Colonic mucosa (tissue), 4 donors: ENCODE measurements at regions not wholly inside any gene's neighbourhood (a gene's known extent, or its start where the extent isn't known, plus 50 kb on each side); places are given as distances from the start of the nearest gene placed in this dataset.
"Not testable (repeated sequence)": the region's sequence is repeated elsewhere in the genome, so short reads cannot be mapped to it uniquely, and the experiment has no call there.

Source experiments
- DNase-seq: peaks from one replicate; pipeline ENCODE4 v3.0.0-alpha.2; 2020
- H3K27ac ChIP-seq: fragments of 200-600 bp; one replicate; pipeline ENCODE4 v1.8.0; 2021
- H3K27me3 ChIP-seq: fragments of 200-600 bp; one replicate; pipeline ENCODE4 v1.8.0; 2021
- H3K36me3 ChIP-seq: fragments of 200-600 bp; one replicate; pipeline ENCODE4 v1.8.0; 2021
- H3K4me1 ChIP-seq: fragments of 200-600 bp; one replicate; pipeline ENCODE4 v1.8.0; 2021; ENCODE audit warnings: mild to moderate bottlenecking
- H3K4me3 ChIP-seq: fragments of 200-600 bp; one replicate; pipeline ENCODE4 v1.8.0; 2021
- H3K9ac ChIP-seq, 2 donors: one replicate each; pipeline ENCODE4 v1.7.0; 2013; ENCODE audit warnings: control low read depth in 2 of 2, low read depth in 2 of 2, low read length in 2 of 2
- H3K9me3 ChIP-seq: fragments of 200-600 bp; one replicate; pipeline ENCODE4 v1.8.0; 2021
- CTCF ChIP-seq: fragments of 200-600 bp; IDR thresholded peaks from one replicate; pipeline ENCODE4 v1.8.0; 2022; ENCODE audit warnings: antibody characterized with exemption, mild to moderate bottlenecking
- intact Hi-C: fragments of 100-400 bp; cut with DNase I; formaldehyde crosslinking; loops from one replicate; pipeline ENCODE4 v1.14.1; 2022
- donor health status: healthy.
- donor health status: DM: no; HTN: no; CAD: no.
- donor health status: DM: no; HTN: no; CAD: no.

GRCh38 chr14:28308734-28309133 is 457.9 kb upstream of the FOXG1 start:
- no peak for DNase-seq
- H3K9ac ChIP-seq: no peak overlapping the region
- no peaks in the 10 kb centered on the region for H3K9me3 ChIP-seq
- no peak for TF ChIP-seq CTCF
- no peak overlapping the region for H3K4me3 ChIP-seq
- H3K27me3 ChIP-seq: no peaks in the 10 kb centered on the region
- no peak overlapping the region for H3K27ac ChIP-seq
- intact Hi-C loops: no loop called here
- H3K36me3 ChIP-seq: no peaks in the 10 kb centered on the region
- H3K4me1 ChIP-seq: no peaks in the 10 kb centered on the region

GRCh38 chr14:28317890-28318675 is 448.5 kb upstream of the FOXG1 start:
- H3K36me3 ChIP-seq, H3K9ac ChIP-seq, H3K4me1 ChIP-seq, H3K9me3 ChIP-seq, H3K27ac ChIP-seq, intact Hi-C loops, H3K27me3 ChIP-seq, DNase-seq, H3K4me3 ChIP-seq: not testable (repeated sequence)

- no peak for DNase-seq
- H3K4me1 ChIP-seq: no peaks in the 10 kb centered on the region
- no peak overlapping the region for H3K4me3 ChIP-seq
- H3K9me3 ChIP-seq: no peaks in the 10 kb centered on the region
- H3K36me3 ChIP-seq: no peaks in the 10 kb centered on the region
- intact Hi-C loops: no loop called here
- no peak overlapping the region for H3K9ac ChIP-seq
- no peaks in the 10 kb centered on the region for H3K27me3 ChIP-seq
- no peak for TF ChIP-seq CTCF
- no peak overlapping the region for H3K27ac ChIP-seq
Observed at GRCh38 chr14:28321475-28322244, 444.9 kb upstream of the FOXG1 start.

GRCh38 chr14:28323366-28323765 is 443.2 kb upstream of the FOXG1 start:
- Histone ChIP-seq H3K4me3 (no peak overlapping the region), H3K36me3 (no peaks in the 10 kb centered on the region), H3K4me1 (no peaks in the 10 kb centered on the region), H3K9ac (no peak overlapping the region), H3K9me3 (no peaks in the 10 kb centered on the region), H3K27ac (no peak overlapping the region), H3K27me3 (no peaks in the 10 kb centered on the region)
- intact Hi-C loops: no loop called here
- no peak for TF ChIP-seq CTCF
- no peak for DNase-seq

- Histone ChIP-seq H3K4me1 (no peaks in the 10 kb centered on the region), H3K9me3 (no peaks in the 10 kb centered on the region), H3K36me3 (no peaks in the 10 kb centered on the region), H3K27ac (no peak overlapping the region), H3K27me3 (no peaks in the 10 kb centered on the region), H3K9ac (no peak overlapping the region), H3K4me3 (no peak overlapping the region)
- DNase-seq: no peak
- no peak for TF ChIP-seq CTCF
- intact Hi-C loops: no loop called here
Observed at GRCh38 chr14:28323951-28324741, 442.4 kb upstream of the FOXG1 start.
